GM12878 (cell line): ENCODE measurements at regions not wholly inside any gene's neighbourhood (a gene's known extent, or its start where the extent isn't known, plus 50 kb on each side); places are given as distances from the start of the nearest gene placed in this dataset.

ENCODE experiments used
- ATAC-seq: fragments of 200-7000 bp; cut with Tn5 transposase; 3 replicates; pipeline ENCODE4 v1.9.1; 2020; ENCODE audit warnings: mild to moderate bottlenecking, moderate library complexity
- BruUV-seq: library from RNA; stranded (reverse); fragments of 400-500 nt; replicated peaks from 2 replicates; lab custom pipeline; 2021; lab: Mats Ljungman, UMichigan
- CTCF ChIA-PET: fragments of 300-600 bp; sonication (Branson Sonifier 250); formaldehyde crosslinking; extraction: SDS; loops from one replicate; lab custom pipeline; 2021; ENCODE audit warnings: inconsistent platforms; lab: Yijun Ruan, JAX
- POLR2A ChIA-PET: fragments of 350-600 bp; formaldehyde crosslinking; extraction: SDS; loops from one replicate; lab custom pipeline; 2021; ENCODE audit warnings: inconsistent platforms; lab: Charles Lee
- RAD21 ChIA-PET: fragments of 300-600 bp; sonication (Branson Sonifier 250); formaldehyde crosslinking; loops from one replicate; lab custom pipeline; 2023; ENCODE audit warnings: antibody characterized with exemption; ENCODE audit not compliant: unreplicated experiment; lab: Charles Lee
- SMC1A ChIA-PET: fragments of 300-600 bp; sonication (Branson Sonifier 250); formaldehyde crosslinking; loops from one replicate; lab custom pipeline; 2023; ENCODE audit not compliant: unreplicated experiment, uncharacterized antibody; lab: Charles Lee
- DNase-seq: peaks from one replicate; pipeline ENCODE4 v3.0.0-alpha.2; 2011; ENCODE audit warnings: low read depth, low spot score
- FAIRE-seq: peaks from 3 replicates; lab custom pipeline; 2011; peaks lifted over from hg19 to GRCh38; lab: Jason Lieb, UNC
- H2AFZ ChIP-seq: 2 replicates; pipeline ENCODE4 v1.6.0; 2011; ENCODE audit warnings: low read depth, low read length, control low read depth; ENCODE audit not compliant: control insufficient read depth
- H3K27ac ChIP-seq: 2 replicates; pipeline ENCODE4 v1.5.1; 2011; ENCODE audit warnings: control low read depth; ENCODE audit not compliant: control insufficient read depth, insufficient read depth
- H3K27me3 ChIP-seq, 2 experiments: replicated peaks in 1 of 2; 2 replicates each; pipeline versions ENCODE4 v1.6.0 to v1.6.1; 2011; ENCODE audit warnings: low read length in 1 of 2; ENCODE audit not compliant: control insufficient read depth in 2 of 2, insufficient read depth in 2 of 2
- H3K36me3 ChIP-seq, 2 experiments: 2 replicates each; pipeline ENCODE4 v1.5.1; 2011; ENCODE audit warnings: low read length in 1 of 2; ENCODE audit not compliant: control insufficient read depth in 2 of 2, insufficient read depth in 2 of 2
- H3K4me1 ChIP-seq: 2 replicates; pipeline ENCODE4 v1.6.1; 2011; ENCODE audit warnings: mild to moderate bottlenecking, low read length, moderate library complexity, mixed read lengths; ENCODE audit not compliant: control insufficient read depth, insufficient read depth
- H3K4me2 ChIP-seq: 2 replicates; pipeline ENCODE4 v1.6.0; 2011; ENCODE audit warnings: control low read depth; ENCODE audit not compliant: control insufficient read depth, insufficient read depth
- H3K4me3 ChIP-seq: fragments of 200-600 bp; sonication (generic); 2 replicates; pipeline ENCODE4 v1.5.1; 2016
- H3K79me2 ChIP-seq: 2 replicates; pipeline ENCODE4 v1.6.0; 2011; ENCODE audit warnings: low read length; ENCODE audit not compliant: control insufficient read depth, insufficient read depth
- H3K9ac ChIP-seq: 2 replicates; pipeline ENCODE4 v1.8.0; 2011; ENCODE audit warnings: low read length, control low read depth, mixed read lengths; ENCODE audit not compliant: control insufficient read depth, insufficient read depth
- H3K9me3 ChIP-seq: replicated peaks from 3 replicates; pipeline ENCODE4 v1.5.1; 2011; ENCODE audit warnings: mild to moderate bottlenecking, low read length; ENCODE audit not compliant: control insufficient read depth, insufficient read depth
- H4K20me1 ChIP-seq: 2 replicates; pipeline ENCODE4 v1.6.0; 2011; ENCODE audit not compliant: control insufficient read depth, insufficient read depth
- HCFC1 ChIP-seq: fragments of 150-350 bp; IDR thresholded peaks from 2 replicates; pipeline ENCODE4 v1.6.1; 2014; ENCODE audit warnings: low read length
- HDAC2 ChIP-seq: fragments of 200-600 bp; sonication (generic); IDR thresholded peaks from 2 replicates; pipeline ENCODE4 v1.6.1; 2017
- JUND ChIP-seq: IDR thresholded peaks from 2 replicates; pipeline ENCODE4 v1.6.1; 2012; ENCODE audit warnings: low read depth, mild to moderate bottlenecking, low read length, improper control_type of control experiment, moderate library complexity
- KLF5 ChIP-seq: fragments of 450-650 bp; IDR thresholded peaks from 2 replicates; pipeline ENCODE4 v1.6.1; 2014; ENCODE audit warnings: mild to moderate bottlenecking; ENCODE audit not compliant: partially characterized antibody
- LARP7 ChIP-seq: fragments of 450-650 bp; IDR thresholded peaks from 2 replicates; pipeline ENCODE4 v1.6.1; 2017; ENCODE audit warnings: mild to moderate bottlenecking
- PKNOX1 ChIP-seq: fragments of 450-650 bp; IDR thresholded peaks from 2 replicates; pipeline ENCODE4 v1.6.1; 2016; ENCODE audit warnings: mild to moderate bottlenecking
- RB1 ChIP-seq: fragments of 450-650 bp; formaldehyde crosslinking; IDR thresholded peaks from 2 replicates; pipeline ENCODE4 v1.6.1; 2017; ENCODE audit warnings: mild to moderate bottlenecking, borderline replicate concordance
- RELB ChIP-seq: fragments of 450-650 bp; IDR thresholded peaks from 2 replicates; pipeline ENCODE4 v1.6.1; 2017; ENCODE audit warnings: low read depth, mild to moderate bottlenecking, moderate library complexity
- SKIL ChIP-seq: fragments of 450-650 bp; IDR thresholded peaks from 2 replicates; pipeline ENCODE4 v1.6.1; 2017; ENCODE audit warnings: mild to moderate bottlenecking, low read depth, inconsistent platforms; ENCODE audit not compliant: poor library complexity, severe bottlenecking
- WGBS: methylation state at CpG from one replicate; pipeline ENCODE4 v1.1.6; 2016; ENCODE audit warnings: low lambda C conversion rate; ENCODE audit not compliant: insufficient replicate concordance, insufficient coverage; ENCODE audit errors: missing lambda C conversion rate; 5-methylcytosine and 5-hydroxymethylcytosine counted together
- in situ Hi-C: fragments of 300-500 bp; cut with MboI; formaldehyde crosslinking; loops from 9 replicates; pipeline ENCODE4 v1.14.3; 2018; ENCODE audit warnings: mixed read lengths
- intact Hi-C: fragments of 100-400 bp; cut with micrococcal nuclease; formaldehyde crosslinking; loops from one replicate; pipeline ENCODE4 v1.14.2; 2022; ENCODE audit not compliant: unreplicated experiment

- no peak for FAIRE-seq
- CTCF ChIA-PET, result interaction anchor here (0.6 kb wide), 1 partner anchor 848 kb away, joined by 3 read pairs; no protein-coding TSS in a partner anchor
- TF ChIP-seq SKIL (no peak), JUND (no peak)
- TF ChIP-seq, all 136 proteins: peak for 0
- H3K9ac ChIP-seq, result no peak overlapping the region
- WGBS, result 93% methylated on average over 2 of the region's 2 CpGs
- H2AFZ ChIP-seq, result no peak overlapping the region
- DNase-seq, result no peak
- no peak overlapping the region for H3K27ac ChIP-seq
- intact Hi-C loops (no loop called here), in situ Hi-C loops (no loop called here)
- ChIA-PET RAD21 (no interaction called here), POLR2A (no interaction called here), SMC1A (interaction anchor here (1.1 kb wide), 1 partner anchor 9 kb away, joined by 4 read pairs; no protein-coding TSS in a partner anchor)
- no peak for ATAC-seq
- no peak overlapping the region for H3K4me2 ChIP-seq
- no peaks in the 10 kb centered on the region for H3K79me2 ChIP-seq
- no peaks in the 10 kb centered on the region for H3K4me1 ChIP-seq
- no peaks in the 10 kb centered on the region; the same call in 2 of the 3 replicates for H3K9me3 ChIP-seq
- H3K27me3 ChIP-seq, result no peaks in the 10 kb centered on the region; a peak in 2 of 4 replicates
- no peak overlapping the region for H3K4me3 ChIP-seq
- BruUV-seq, result no TSS peak
- H4K20me1 ChIP-seq, result no peaks in the 10 kb centered on the region
- H3K36me3 ChIP-seq, result no peaks in the 10 kb centered on the region
These were observed 153.5 kb downstream of the ZNF608 start for GRCh38 chr5:124592891-124593290.

- DNase-seq (no peak), ATAC-seq (no peak)
- H3K9me3 ChIP-seq, result no peaks in the 10 kb centered on the region; the same call in 2 of the 3 replicates
- in situ Hi-C loops, result no loop called here
- RAD21 ChIA-PET, result no interaction called here
- no peaks in the 10 kb centered on the region for H4K20me1 ChIP-seq
- no peak overlapping the region for H3K27ac ChIP-seq
- H2AFZ ChIP-seq, result no peak overlapping the region
- H3K4me1 ChIP-seq, result no peaks in the 10 kb centered on the region
- H3K27me3 ChIP-seq, result no peaks in the 10 kb centered on the region; a peak in 2 of 4 replicates
- TF ChIP-seq PKNOX1 (no peak), KLF5 (no peak), LARP7 (no peak), HDAC2 (no peak), RELB (no peak), RB1 (no peak), HCFC1 (no peak)
- TF ChIP-seq, all 136 proteins: peak for 0
- 50% methylated on average over 5 of the region's 5 CpGs for WGBS
- Histone ChIP-seq H3K79me2 (no peaks in the 10 kb centered on the region), H3K4me2 (no peak overlapping the region), H3K4me3 (no peak overlapping the region), H3K9ac (no peak overlapping the region), H3K36me3 (no peaks in the 10 kb centered on the region)
- no TSS peak for BruUV-seq
- no peak for FAIRE-seq
- ChIA-PET SMC1A (interaction anchor here (1.2 kb wide), 1 partner anchor 156 kb away, joined by 3 read pairs; no protein-coding TSS in a partner anchor), POLR2A (no interaction called here), CTCF (no interaction called here)
- intact Hi-C loops, result no loop called here
These were observed 154.9 kb downstream of the ZNF608 start for GRCh38 chr5:124591583-124591982.
